A204.1 (cell line): ENCODE measurements at regions not wholly inside any gene's neighbourhood (a gene's known extent, or its start where the extent isn't known, plus 50 kb on each side); places are given as distances from the start of the nearest gene placed in this dataset.

ENCODE experiments used
- FAIRE-seq: peaks from 2 replicates; lab custom pipeline; 2012; peaks lifted over from hg19 to GRCh38; lab: Jason Lieb, UNC

DNA sequence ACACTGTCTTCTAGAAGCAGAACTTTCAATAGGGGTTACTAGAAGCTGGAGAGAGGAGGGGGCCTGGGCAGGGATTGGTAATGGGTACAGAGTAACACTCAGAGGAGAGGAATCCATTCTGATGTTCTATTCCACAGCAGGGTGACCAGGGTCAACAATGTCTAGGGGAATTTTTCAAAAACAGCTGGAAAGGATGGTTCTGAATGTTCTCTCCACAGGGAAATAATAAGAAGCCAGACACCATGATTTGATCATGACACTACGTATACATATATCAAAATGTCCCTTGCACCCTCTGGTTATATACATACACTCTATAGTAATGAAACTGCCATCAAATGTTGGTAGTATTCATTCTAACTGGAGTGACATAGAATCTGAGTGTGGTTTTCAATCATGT, 111.2 kb upstream of the TOP3B start:
- FAIRE-seq, result no peak

DNA sequence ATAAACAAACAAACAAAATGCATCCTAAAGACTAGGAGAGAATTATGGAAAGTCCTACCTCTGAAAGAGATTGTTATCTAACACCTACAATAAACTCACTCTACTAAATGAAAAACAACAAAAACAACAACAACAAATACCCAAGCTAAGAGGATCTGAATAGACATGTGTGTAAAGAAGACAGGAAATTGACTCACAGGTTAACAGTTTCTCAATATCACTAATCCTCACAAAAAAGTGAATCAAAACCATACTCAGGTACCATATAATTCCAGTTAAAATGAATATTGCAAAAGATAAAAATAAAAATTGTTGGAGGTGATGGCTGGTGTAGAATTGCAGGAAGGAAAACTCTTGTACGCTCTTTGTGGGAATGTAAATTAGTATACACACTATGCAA, 110.4 kb upstream of the TOP3B start:
- FAIRE-seq, result no peak

DNA sequence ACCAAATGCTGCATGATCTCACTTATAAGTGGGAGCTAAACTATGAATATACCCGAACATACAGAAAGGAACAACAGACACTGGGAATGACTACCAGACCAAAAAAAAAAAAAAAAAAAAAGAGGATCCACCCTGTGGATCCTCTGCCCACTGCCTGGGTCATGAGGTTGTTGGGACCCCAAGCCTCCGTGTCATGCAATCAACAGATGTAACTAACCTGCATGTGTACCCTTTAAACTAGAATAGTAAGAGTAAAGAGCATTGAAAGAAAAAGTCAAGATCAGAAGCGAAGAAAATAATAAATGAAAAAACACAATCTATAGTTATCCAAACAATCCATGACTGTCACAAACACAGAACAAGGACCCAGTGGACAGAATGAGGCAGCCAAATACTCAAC, 109.5 kb upstream of the TOP3B start:
- no peak for FAIRE-seq

DNA sequence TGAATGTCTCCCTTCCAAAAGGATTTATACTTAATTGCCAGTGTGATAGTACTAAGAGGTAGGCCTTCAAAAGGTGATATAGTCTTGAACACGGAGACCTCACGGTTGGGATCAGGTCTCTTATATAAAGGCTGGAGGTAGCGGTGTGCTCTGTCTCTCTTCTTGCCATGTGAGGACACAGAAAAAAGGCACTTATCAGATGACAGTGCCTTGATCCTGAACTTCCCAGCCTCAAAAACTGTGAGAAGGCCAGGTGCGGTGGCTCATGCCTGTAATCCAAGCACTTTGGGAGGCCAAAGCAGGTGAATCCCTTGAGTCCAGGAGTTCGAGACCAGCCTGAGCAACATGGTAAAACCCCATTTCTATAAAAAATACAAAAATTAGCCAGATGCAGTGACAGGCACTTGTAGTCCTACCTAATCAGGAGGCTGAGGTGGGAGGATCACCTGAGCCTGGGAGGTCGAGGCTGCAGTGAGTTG, 108.9 kb upstream of the TOP3B start:
- no peak for FAIRE-seq

- no peak for FAIRE-seq
Observed at GRCh38 chr22:22090650-22091399, 108.2 kb upstream of the TOP3B start.

- no peak for FAIRE-seq
Observed at GRCh38 chr22:22089459-22090308, 107.1 kb upstream of the TOP3B start.

DNA sequence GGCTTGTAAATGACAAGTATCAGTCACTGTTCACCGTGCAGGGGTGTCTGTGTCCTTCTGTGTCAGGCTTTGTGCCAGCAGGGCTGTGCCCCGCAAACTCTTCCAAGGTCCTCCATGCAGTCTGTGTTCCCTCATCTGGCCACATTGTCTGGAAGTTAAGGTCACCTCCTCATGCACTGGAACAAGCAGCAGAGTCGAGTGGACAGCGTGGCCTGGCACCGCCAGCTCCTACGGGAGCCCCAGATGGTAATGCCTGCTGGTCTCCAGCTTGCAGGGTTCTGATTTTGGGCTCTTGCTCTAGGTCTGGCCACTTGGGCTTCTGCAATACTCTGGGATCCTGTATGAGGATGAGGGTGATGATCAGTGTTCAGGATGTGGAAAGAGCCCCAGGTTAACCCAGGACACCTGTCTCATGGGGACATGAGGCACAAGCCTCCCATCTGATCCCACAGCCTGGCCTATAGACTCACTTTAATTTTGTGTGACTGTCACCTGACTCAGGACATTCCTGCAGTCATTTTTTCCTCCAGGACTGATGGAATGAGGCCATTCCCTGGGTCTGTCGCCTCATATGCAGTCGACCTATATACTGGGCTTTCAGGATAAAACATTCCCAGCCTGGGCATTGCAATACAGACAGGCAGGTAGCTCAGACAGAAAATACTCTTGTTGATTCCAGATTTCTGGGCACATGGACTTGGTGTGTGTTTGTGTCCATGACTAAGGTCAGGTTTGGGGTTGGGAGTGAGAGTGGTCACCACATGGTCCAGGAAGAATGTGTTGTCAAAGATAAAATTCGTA, 106.3 kb upstream of the TOP3B start:
- FAIRE-seq, result no peak

- no peak for FAIRE-seq
Observed at GRCh38 chr22:22087854-22088657, 105.5 kb upstream of the TOP3B start.

- no peak for FAIRE-seq
Observed at GRCh38 chr22:22086501-22087158, 104.0 kb upstream of the TOP3B start.

GRCh38 chr22:22085702-22086500, 103.3 kb upstream of the TOP3B start:
- no peak for FAIRE-seq

- no peak for FAIRE-seq
Observed at GRCh38 chr22:22084089-22084711, 101.6 kb upstream of the TOP3B start.

GRCh38 chr22:22082960-22083359, 100.4 kb upstream of the TOP3B start:
- FAIRE-seq, result no peak

GRCh38 chr22:22082229-22082835, 99.7 kb upstream of the TOP3B start:
- FAIRE-seq, result no peak

- FAIRE-seq, result no peak
Observed at GRCh38 chr22:22080270-22080669, 97.7 kb upstream of the TOP3B start.

GRCh38 chr22:22079404-22080148, 97.0 kb upstream of the TOP3B start:
- FAIRE-seq, result no peak

DNA sequence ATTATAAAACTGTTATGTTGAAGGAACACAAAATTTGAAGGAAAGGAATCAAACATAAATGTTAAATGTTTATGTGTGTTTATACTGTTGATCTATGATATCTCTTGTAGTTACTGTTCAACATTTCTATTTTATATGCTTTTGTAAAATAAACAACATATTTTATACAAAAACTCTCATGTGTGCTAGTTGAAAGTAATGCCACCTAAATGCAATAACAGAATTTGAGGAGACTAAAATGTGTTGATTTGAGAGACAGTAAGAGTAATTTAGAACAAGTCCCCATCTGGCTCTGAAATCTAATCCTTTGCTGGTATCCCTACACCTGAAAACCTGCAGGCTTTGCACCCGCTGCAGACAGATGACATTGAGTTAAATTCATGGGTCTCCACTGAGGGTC, 95.7 kb upstream of the TOP3B start:
- FAIRE-seq, result no peak

DNA sequence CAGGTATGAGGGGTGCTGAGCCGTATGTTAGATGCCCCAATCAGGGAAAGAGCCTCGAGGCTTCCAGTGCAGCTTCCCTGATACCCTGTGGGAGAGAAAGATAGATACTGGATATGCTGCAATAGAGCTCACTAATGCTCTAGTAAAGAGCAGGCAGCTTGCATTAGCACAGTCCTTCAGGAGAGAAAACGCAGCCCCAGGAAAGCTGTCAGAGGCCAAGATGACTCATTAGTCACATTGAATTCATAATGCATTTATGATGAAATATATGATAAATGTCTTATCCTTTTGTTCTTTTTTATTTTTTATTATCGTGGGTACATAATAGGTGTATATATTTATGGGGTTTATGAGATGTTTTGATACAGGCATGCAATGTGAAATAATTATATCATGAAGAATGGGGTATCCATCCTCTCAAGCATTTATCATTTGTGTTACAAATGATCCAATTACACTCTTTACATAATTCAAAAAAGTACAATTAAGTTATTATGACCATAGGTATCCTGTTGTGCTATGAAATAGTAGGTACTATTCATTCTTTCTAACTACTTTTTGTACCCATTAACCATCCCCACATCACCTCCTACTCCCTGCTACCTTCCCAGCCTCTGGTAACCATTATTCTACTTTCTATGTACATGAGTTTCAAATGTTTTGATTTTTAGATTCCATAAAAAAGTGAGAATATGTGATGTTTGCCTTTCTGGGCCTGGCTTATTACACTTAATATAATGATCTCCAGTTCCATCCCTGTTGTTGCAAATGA, 94.5 kb upstream of the TOP3B start:
- FAIRE-seq, result no peak

DNA sequence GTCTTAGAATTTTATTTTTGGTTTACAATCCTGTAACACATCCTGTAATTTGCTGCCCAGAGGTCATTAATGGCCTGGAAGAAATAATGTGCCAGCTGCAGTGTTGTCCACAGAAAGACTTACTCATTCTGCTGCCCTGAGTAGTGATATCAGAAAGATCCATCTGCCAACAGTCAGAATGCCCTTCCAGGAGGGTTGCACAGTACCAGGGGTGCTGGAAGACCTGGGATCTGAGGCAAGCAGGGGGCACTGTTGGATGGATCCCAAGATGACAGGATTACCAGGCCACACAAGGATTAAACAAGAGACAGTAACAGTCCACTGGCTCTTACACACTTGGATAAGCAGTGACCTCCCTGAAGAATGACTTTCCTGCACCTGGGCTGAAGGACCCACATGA, 93.8 kb upstream of the TOP3B start:
- no peak for FAIRE-seq
